ENCODE measurements at regions not wholly inside any gene's neighbourhood (a gene's known extent, or its start where the extent isn't known, plus 50 kb on each side); places are given as distances from the start of the nearest gene placed in this dataset.
"Not testable (repeated sequence)": the region's sequence is repeated elsewhere in the genome, so short reads cannot be mapped to it uniquely, and the experiment has no call there.

DNA sequence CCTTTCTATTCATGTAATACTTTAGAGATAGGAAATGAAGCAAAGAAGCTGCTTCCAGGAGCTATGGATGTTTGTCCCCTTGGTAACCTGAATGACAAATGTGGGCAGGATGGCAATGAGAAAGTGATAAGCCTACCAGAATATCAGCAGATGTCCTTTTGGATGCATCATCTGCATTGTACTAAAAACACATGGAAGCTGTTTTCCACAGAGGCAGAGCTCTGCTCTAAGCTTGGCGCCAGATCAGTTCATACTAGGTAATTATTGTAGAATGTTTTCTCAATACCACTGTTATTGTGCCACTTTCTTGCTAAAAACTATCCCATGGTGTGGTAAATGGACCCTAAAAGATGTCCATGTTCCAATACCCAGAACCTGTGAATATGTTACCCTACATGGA lies 100.2 kb downstream of the DTWD1 start:
- no peaks in the 10 kb centered on the region for H3K27me3 ChIP-seq
- ATAC-seq, result no peak
- TF ChIP-seq POLR2AphosphoS5 (IDR thresholded peaks at IDR 0.05) (no peak), EP300 (IDR thresholded peaks at IDR 0.05) (no peak), POLR2A (IDR thresholded peaks at IDR 0.05) (no peak)
- TF ChIP-seq, protein P1, sequence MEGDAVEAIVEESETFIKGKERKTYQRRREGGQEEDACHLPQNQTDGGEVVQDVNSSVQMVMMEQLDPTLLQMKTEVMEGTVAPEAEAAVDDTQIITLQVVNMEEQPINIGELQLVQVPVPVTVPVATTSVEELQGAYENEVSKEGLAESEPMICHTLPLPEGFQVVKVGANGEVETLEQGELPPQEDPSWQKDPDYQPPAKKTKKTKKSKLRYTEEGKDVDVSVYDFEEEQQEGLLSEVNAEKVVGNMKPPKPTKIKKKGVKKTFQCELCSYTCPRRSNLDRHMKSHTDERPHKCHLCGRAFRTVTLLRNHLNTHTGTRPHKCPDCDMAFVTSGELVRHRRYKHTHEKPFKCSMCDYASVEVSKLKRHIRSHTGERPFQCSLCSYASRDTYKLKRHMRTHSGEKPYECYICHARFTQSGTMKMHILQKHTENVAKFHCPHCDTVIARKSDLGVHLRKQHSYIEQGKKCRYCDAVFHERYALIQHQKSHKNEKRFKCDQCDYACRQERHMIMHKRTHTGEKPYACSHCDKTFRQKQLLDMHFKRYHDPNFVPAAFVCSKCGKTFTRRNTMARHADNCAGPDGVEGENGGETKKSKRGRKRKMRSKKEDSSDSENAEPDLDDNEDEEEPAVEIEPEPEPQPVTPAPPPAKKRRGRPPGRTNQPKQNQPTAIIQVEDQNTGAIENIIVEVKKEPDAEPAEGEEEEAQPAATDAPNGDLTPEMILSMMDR (IDR thresholded peaks at IDR 0.05), result no peak
- H3K4me1 ChIP-seq, result peaks cover 0 to 6% (median 0%) of the 10 kb centered on the region in 3 donors
- H3K36me3 ChIP-seq, result no peaks in the 10 kb centered on the region
- H3K9me3 ChIP-seq, result peaks cover 0 to under 1% (median 0%) of the 10 kb centered on the region in 3 donors
- WGBS, 2 donors (ENCODE audit: low coverage in 1 of 2), result 100% methylated on average over 1 of the region's 1 CpG
- H3K27ac ChIP-seq, result no peak overlapping the region
- no peak overlapping the region for H3K4me3 ChIP-seq

DNA sequence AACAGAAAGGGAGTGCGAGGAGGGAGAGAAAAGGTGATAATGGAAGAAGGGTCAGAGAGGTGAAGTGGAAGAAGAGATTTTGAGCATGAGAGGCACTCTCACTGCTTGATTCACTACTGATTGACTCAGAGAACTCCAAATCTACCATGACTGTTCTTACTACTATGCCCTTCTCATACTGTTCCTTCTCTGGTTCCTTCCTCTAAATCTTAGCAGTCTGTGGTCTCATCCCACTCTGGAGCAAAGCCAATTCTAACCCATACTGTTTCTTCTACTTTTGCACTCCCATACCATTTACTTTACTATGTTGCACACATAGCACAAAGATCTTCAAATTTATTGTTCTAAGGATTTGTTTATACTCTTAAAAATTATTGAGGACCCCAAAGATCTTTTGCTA lies 100.8 kb downstream of the DTWD1 start:
- no peak overlapping the region for H3K27ac ChIP-seq
- TF ChIP-seq POLR2A (IDR thresholded peaks at IDR 0.05), result no peak
- no peak for TF ChIP-seq POLR2AphosphoS5 (IDR thresholded peaks at IDR 0.05)
- no peak for TF ChIP-seq EP300 (IDR thresholded peaks at IDR 0.05)
- TF ChIP-seq, protein P1 (IDR thresholded peaks at IDR 0.05), result no peak
- H3K36me3 ChIP-seq, result no peaks in the 10 kb centered on the region
- no peaks in the 10 kb centered on the region for H3K27me3 ChIP-seq
- H3K9me3 ChIP-seq, result peaks cover 0 to 6% (median 0%) of the 10 kb centered on the region in 3 donors
- peaks cover 0 to 6% (median 0%) of the 10 kb centered on the region in 3 donors for H3K4me1 ChIP-seq
- ATAC-seq, result no peak
- WGBS, 2 donors (ENCODE audit: low coverage in 1 of 2), result 100% methylated on average over 1 of the region's 1 CpG
- H3K4me3 ChIP-seq, result no peak overlapping the region

DNA sequence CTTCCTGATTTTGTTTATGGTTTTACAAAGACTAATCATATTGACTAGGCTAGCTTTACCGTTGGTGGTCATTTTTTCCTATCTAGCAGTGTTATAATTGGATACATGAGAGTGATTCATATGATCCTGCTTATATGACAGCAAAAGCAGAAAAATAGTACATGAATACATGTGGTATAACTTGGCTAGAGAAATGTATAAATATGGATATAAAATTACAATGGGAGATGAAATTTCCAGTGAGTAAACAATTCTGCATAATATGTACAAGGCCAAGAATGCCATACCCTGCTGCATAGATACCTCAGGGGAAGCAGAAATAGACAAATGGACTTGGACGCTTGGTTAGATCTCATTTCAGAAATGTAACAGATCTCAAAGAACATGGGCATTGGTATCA lies 103.1 kb downstream of the DTWD1 start:
- H3K27me3 ChIP-seq, result no peaks in the 10 kb centered on the region
- 83 to 86% methylated on average over 2 of the region's 2 CpGs for WGBS, 2 donors (ENCODE audit: low coverage in 1 of 2)
- H3K36me3 ChIP-seq, result no peaks in the 10 kb centered on the region
- no peak for ATAC-seq
- no peak overlapping the region for H3K4me3 ChIP-seq
- peaks cover 0 to 12% (median 0%) of the 10 kb centered on the region in 3 donors for H3K9me3 ChIP-seq
- no peak overlapping the region for H3K27ac ChIP-seq
- H3K4me1 ChIP-seq, result no peaks in the 10 kb centered on the region
- TF ChIP-seq POLR2AphosphoS5 (IDR thresholded peaks at IDR 0.05) (no peak), POLR2A (IDR thresholded peaks at IDR 0.05) (no peak), EP300 (IDR thresholded peaks at IDR 0.05) (no peak)
- TF ChIP-seq, protein P1 (IDR thresholded peaks at IDR 0.05), result no peak

DNA sequence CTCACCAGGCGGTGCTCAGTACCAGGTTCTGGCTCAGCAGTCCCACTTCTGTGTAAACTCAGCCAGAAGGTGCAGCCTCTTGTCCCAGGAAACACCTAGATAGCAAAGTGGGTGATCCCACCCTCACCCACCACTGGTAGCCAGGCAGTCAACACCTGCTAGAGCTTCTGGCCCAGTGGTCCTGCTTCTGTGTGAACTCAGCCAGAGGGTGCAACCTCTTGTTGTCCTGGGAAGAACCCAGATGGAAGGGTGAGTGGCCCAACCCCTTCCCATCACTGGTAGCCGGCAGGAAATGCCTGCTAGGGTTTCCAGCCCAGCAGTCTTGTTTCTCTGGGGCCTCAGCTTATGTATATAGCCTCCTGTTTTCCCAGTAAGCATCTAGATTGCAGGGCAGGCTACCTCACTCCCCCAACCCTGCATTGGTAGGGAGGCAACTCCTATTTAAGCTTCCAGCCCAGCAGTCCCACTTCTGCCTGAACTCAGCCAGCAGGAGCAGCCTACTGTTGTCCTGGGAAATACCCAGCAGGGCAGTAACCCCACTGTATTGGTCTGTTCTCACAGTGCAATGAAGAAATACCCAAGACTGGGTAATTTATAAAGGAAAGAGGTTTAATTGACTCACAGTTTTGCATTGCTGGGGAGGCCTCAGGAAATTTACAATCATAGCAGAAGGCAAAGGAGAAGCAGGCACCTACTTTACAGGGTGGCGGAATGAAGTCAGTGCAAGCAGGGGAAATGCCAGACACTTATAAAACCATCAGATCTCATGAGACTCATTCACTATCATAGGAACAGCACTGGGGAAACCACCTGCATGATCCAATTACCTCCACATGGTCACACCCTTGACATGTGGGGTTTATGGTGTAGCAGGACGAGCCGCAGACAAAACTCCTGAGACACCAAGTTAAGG lies 110.6 kb downstream of the DTWD1 start:
- no peak for ATAC-seq
- 88 to 100% methylated on average over 1 to 2 of the region's 5 CpGs for WGBS, 2 donors (ENCODE audit: low coverage in 1 of 2)
- H3K9me3 ChIP-seq, result peaks cover 0 to 8% (median 0%) of the 10 kb centered on the region in 3 donors
- no peak overlapping the region for H3K27ac ChIP-seq
- no peaks in the 10 kb centered on the region for H3K4me1 ChIP-seq
- no peaks in the 10 kb centered on the region for H3K27me3 ChIP-seq
- H3K4me3 ChIP-seq, result no peak overlapping the region
- TF ChIP-seq POLR2A (IDR thresholded peaks at IDR 0.05), result no peak
- no peak for TF ChIP-seq EP300 (IDR thresholded peaks at IDR 0.05)
- TF ChIP-seq POLR2AphosphoS5 (IDR thresholded peaks at IDR 0.05), result no peak
- TF ChIP-seq, protein P1 (IDR thresholded peaks at IDR 0.05), result no peak
- no peaks in the 10 kb centered on the region for H3K36me3 ChIP-seq

DNA sequence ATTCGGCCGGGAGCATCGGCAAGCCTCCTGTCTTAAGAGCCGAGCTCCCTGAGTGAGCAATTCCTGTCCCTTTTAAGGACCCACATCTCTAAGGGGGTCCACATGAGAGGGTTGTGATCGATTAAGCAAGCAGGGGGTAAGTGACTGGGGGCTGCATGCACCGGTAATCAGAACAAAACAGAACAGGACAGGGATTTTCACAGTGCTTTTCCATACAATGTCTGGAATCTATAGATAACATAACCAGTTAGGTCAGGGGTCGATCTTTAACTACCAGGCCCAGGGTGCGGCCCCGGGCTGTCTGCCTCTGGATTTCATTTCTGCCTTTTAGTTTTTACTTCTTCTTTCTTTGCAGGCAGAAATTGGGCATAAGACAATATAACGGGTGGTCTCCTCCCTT lies 111.3 kb downstream of the DTWD1 start:
- ATAC-seq, H3K9me3 ChIP-seq, H3K27me3 ChIP-seq, H3K36me3 ChIP-seq, H3K27ac ChIP-seq, H3K4me3 ChIP-seq, H3K4me1 ChIP-seq: not testable (repeated sequence)
- WGBS, 2 donors (ENCODE audit: low coverage in 1 of 2), result 80 to 100% methylated on average over 2 to 4 of the region's 10 CpGs

DNA sequence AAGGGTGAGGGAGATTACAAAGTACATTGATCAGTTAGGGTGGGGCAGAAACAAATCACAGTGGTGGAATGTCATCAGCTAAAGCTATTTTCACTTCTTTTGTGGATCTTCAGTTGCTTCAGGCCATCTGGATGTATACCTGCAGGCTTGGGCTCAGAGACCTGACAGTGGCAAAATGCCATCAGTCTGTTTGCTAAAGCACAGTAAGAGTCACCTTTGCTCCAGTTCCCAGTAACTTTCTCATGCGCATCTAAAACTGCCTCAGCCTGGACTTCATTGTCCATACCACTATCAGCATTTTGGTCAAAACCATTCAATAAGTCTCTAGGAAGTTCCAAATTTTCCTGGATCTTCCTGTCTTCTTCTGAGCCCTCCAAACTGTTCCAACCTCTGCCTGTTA lies 113.2 kb downstream of the DTWD1 start:
- not testable (repeated sequence) for H3K27me3 ChIP-seq, H3K4me3 ChIP-seq, H3K27ac ChIP-seq, ATAC-seq, H3K4me1 ChIP-seq, H3K9me3 ChIP-seq, H3K36me3 ChIP-seq
- 78 to 100% methylated on average over 1 of the region's 1 CpG for WGBS, 2 donors (ENCODE audit: low coverage in 1 of 2)
